Osteoblast (primary cell): ENCODE measurements at regions not wholly inside any gene's neighbourhood (a gene's known extent, or its start where the extent isn't known, plus 50 kb on each side); places are given as distances from the start of the nearest gene placed in this dataset.
A peak's percentile ranks its signal among the peaks of the same experiment; 100 is the strongest.

Experiments
- DNase-seq: peaks from one replicate; pipeline ENCODE4 v3.0.0; 2011; ENCODE audit warnings: low spot score, mixed read lengths; ENCODE audit not compliant: insufficient read length; ENCODE audit errors: missing footprints
- H2AFZ ChIP-seq: 2 replicates; pipeline ENCODE4 v1.6.0; 2011; ENCODE audit warnings: mild to moderate bottlenecking, low read length
- H3K27ac ChIP-seq: 2 replicates; pipeline ENCODE4 v1.5.1; 2011; ENCODE audit warnings: mild to moderate bottlenecking, low read depth, low read length, moderate library complexity
- H3K27me3 ChIP-seq: 2 replicates; pipeline ENCODE4 v1.6.0; 2012; ENCODE audit warnings: mild to moderate bottlenecking, control low read depth, inconsistent platforms, low read length, moderate library complexity; ENCODE audit not compliant: insufficient read depth
- H3K36me3 ChIP-seq: 2 replicates; pipeline ENCODE4 v1.5.1; 2011; ENCODE audit warnings: mild to moderate bottlenecking, low read length, control low read depth, moderate library complexity; ENCODE audit not compliant: insufficient read depth
- H3K4me1 ChIP-seq: 2 replicates; pipeline ENCODE4 v1.5.1; 2011; ENCODE audit warnings: mild to moderate bottlenecking, low read length, control low read depth, moderate library complexity; ENCODE audit not compliant: insufficient read depth
- H3K4me2 ChIP-seq: 2 replicates; pipeline ENCODE4 v1.6.0; 2011; ENCODE audit warnings: mild to moderate bottlenecking, low read length; ENCODE audit not compliant: insufficient read depth
- H3K4me3 ChIP-seq: fragments of 200-600 bp; sonication (generic); 3 replicates; pipeline ENCODE4 v1.5.1; 2012; ENCODE audit warnings: mild to moderate bottlenecking, low read length, inconsistent platforms; ENCODE audit not compliant: insufficient read depth
- H3K79me2 ChIP-seq: 2 replicates; pipeline ENCODE4 v1.6.0; 2012; ENCODE audit warnings: mild to moderate bottlenecking, low read length, control low read depth, inconsistent platforms; ENCODE audit not compliant: insufficient read depth
- H3K9me3 ChIP-seq: 2 replicates; pipeline ENCODE4 v1.5.1; 2011; ENCODE audit warnings: low read depth, low read length, control low read depth
- H4K20me1 ChIP-seq: 2 replicates; pipeline ENCODE4 v1.6.0; 2012; ENCODE audit warnings: mild to moderate bottlenecking, low read length, control low read depth; ENCODE audit not compliant: insufficient read depth
- CTCF ChIP-seq: IDR thresholded peaks from 2 replicates; pipeline ENCODE4 v1.5.1; 2011; ENCODE audit warnings: mild to moderate bottlenecking, low read depth, low read length, moderate library complexity; ENCODE audit errors: extremely low read depth

DNA sequence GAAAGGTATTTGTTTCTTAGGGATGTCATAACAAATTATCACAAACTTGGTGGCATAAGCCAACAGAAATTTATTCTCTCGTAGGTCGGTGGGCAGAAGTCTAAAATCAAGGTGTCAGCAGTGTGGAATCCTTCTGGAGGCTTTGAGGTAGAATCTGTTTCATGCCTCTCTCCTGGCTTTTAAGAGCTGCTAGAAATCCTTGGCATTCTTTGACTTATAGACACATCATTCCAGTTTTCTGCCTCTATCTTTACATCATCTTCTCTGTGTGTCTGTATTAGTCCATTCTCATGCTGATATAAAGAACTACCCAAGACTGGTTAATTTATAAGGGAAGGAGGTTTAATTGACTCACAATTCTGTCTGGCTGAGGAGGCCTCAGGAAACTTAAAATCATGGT is 488.1 kb upstream of the PAPPA start:
- peaks cover 17% of the 10 kb centered on the region for H3K4me1 ChIP-seq
- no peaks in the 10 kb centered on the region for H3K9me3 ChIP-seq
- H3K79me2 ChIP-seq, result no peaks in the 10 kb centered on the region
- H3K4me3 ChIP-seq, result no peak overlapping the region
- H3K36me3 ChIP-seq, result no peaks in the 10 kb centered on the region
- no peak for TF ChIP-seq CTCF
- no peaks in the 10 kb centered on the region for H3K27me3 ChIP-seq
- no peak overlapping the region for H3K4me2 ChIP-seq
- no peak overlapping the region for H2AFZ ChIP-seq
- no peaks in the 10 kb centered on the region for H4K20me1 ChIP-seq
- no peak overlapping the region for H3K27ac ChIP-seq
- DNase-seq, result no peak

- H3K9me3 ChIP-seq, result no peaks in the 10 kb centered on the region
- no peaks in the 10 kb centered on the region for H4K20me1 ChIP-seq
- peak overlapping the region; percentile 5 for H2AFZ ChIP-seq
- H3K27ac ChIP-seq, result peak overlapping the region; percentile 93
- no peak overlapping the region for H3K4me3 ChIP-seq
- peak; percentile 57 for DNase-seq
- TF ChIP-seq CTCF, result no peak
- H3K4me1 ChIP-seq, result peaks cover 42% of the 10 kb centered on the region
- H3K27me3 ChIP-seq, result no peaks in the 10 kb centered on the region
- H3K79me2 ChIP-seq, result no peaks in the 10 kb centered on the region
- no peaks in the 10 kb centered on the region for H3K36me3 ChIP-seq
- peak overlapping the region; percentile 49 for H3K4me2 ChIP-seq
Measured at GRCh38 chr9:115668521-115668920, 485.1 kb upstream of the PAPPA start.

DNA sequence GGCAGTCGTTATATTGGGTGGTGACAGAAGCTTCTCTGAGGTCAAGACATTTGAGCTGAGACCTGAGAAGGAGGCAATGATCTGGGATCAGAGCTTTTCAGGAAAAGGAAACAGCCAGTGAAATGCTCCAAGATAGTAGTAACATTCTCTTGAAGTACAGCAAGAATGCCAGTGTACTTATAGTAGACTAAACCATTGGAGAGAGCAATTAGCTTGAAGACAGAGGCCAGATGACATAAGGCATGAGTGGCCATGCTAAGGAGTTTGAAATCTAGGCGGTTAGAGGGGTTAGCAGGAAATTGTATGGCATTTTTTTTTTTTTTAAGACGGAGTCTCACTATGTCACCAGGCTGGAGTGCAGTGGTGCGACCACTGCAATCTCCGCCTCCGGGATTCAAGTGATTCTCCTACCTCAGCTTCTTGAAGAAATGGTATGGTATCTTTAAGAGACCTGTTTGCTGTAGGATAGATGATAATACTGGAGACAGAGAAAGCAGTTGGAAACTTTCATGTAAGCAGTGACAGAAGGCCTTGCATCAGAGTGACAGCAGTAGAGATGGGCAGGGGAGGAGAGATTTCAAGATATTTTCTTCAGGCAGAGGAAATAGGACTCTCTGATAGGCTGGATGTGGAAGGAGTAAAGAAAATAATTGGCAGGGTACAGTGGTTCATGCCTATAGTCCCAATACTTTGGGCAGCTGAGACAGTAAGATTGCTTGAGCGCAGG is 482.2 kb upstream of the PAPPA start:
- Histone ChIP-seq H3K4me3 (no peak overlapping the region), H3K36me3 (no peaks in the 10 kb centered on the region), H3K9me3 (no peaks in the 10 kb centered on the region), H3K4me2 (no peak overlapping the region), H3K4me1 (peaks cover 50% of the 10 kb centered on the region), H4K20me1 (no peaks in the 10 kb centered on the region), H3K27me3 (no peaks in the 10 kb centered on the region), H2AFZ (no peak overlapping the region), H3K79me2 (no peaks in the 10 kb centered on the region), H3K27ac (peak overlapping the region; percentile 99)
- no peak for TF ChIP-seq CTCF
- no peak for DNase-seq

DNA sequence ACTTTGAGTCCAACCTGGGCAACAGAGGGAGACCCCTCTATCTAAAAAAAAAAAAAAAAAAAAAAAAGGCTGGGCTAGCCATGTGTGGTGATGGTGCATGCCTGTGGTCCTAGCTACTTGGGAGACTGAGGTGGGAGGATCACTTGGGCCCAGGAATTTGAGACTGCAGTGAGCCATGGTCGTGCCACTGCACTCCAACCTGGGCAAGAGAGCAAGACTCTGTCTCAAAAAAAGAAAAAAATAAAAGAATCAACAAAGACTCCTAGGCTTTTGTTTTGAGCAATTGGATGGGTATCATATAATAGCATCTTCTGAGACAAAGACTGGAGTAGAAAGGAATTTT is 481.7 kb upstream of the PAPPA start:
- no peaks in the 10 kb centered on the region for H3K79me2 ChIP-seq
- no peaks in the 10 kb centered on the region for H3K27me3 ChIP-seq
- H3K27ac ChIP-seq, result peak overlapping the region; percentile 99
- H3K4me3 ChIP-seq, result no peak overlapping the region
- H3K4me2 ChIP-seq, result peak overlapping the region; percentile 70
- H4K20me1 ChIP-seq, result no peaks in the 10 kb centered on the region
- TF ChIP-seq CTCF, result no peak
- DNase-seq, result no peak
- no peaks in the 10 kb centered on the region for H3K9me3 ChIP-seq
- no peaks in the 10 kb centered on the region for H3K36me3 ChIP-seq
- H3K4me1 ChIP-seq, result peaks cover 50% of the 10 kb centered on the region
- no peak overlapping the region for H2AFZ ChIP-seq
